ENCODE measurements at regions not wholly inside any gene's neighbourhood (a gene's known extent, or its start where the extent isn't known, plus 50 kb on each side); places are given as distances from the start of the nearest gene placed in this dataset.

DNA sequence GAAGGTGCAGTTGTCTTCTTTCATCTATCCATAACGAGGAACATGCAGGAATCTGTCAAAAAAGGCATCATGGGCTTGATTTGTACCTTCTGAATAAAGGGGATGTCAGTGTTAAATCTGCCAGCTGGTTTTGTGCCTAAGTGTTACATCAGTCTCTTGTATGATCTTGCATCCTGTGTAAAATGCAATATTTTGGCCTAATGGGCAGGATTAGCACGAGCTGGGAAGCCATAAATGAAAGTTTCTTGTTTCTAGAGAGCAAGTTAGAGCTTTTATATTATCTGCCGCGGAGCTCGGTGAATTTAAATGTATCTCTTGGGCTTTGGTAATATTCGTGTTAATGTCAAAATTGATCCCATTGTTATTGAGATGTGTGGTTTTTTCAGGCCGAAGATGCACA, 526.1 kb upstream of the WWC1 start:
- DNase-seq: no peak

DNA sequence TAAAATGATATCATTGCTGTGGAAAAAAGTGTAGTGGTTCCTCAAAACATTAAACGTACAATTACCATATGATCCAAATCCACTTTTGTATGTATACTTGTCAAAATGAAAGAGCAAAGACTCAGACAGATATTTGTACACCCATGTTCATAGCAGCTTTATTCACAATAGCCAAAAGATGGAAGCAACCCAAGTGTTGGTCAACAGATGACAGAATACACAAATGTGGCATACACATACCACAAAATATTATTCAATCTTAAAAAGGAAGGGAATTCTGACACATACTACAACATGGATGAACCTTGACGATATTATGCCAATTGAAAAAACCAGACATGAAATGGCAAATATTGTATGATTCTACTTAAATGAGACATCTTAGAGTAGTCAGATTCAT, 524.5 kb upstream of the WWC1 start:
- DNase-seq: no peak

DNA sequence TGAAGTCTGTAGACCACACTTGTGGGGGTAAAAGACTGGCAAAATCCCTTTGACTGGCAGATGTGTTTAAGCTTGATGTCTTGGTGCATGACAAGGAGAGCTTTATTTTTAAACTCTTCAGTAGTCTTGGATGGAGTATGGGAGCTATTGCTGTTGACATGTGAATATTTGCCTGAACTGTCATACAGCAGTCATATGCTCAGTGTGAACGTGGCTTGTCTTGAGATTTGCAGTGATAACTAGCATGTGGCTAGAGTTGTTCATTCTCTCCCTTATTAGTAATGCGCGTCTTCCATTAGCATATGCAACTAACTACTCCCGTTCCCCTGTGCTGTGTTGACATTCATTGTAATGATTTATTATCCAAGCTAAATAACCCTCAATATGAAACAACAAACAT, 523.6 kb upstream of the WWC1 start:
- DNase-seq: no peak

DNA sequence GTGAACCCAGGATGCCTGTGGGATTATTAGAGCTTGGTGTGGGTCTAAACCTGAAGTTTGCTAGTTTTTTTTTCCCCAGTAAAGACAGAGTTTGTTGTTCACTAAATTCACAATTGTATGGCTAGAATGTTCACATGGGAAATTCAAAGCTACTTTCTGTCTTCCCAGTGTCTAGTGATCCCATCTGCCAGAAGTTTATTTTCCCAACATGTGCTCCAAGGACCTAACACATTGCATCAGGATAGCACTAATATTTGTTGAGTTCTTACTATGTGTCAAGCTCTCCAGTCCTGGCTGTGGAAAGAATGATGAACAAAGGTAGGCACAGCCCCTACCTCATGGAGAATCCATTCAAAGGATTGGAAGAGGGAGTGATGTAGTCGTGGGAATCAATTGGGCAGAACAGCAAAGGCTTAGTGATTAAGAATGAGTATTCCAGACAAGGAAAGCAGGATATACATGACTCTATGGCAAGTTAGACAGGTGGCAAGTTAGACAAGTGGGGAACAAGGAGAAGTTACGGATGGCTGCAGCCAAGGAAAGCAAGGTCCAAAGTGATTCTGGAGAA, 521.5 kb upstream of the WWC1 start:
- no peak for DNase-seq

DNA sequence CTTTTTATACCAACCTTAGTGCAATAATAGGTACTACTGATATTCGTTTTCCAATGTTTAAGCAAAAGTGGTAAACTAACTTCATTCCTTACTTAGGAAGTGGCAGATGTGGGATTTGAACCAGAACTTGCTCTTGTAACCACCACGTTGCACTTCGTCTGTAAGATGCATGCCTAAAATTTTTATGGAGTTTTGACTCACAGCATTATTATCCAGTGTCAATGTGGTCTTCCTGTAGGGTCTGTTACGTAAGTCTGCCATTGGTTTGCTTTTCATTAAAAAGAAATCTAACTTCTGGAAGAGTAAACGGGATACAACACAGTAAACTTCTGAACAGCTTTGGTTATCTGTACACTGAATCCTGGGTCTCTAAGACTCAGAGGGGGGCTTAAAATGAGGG, 521.0 kb upstream of the WWC1 start:
- no peak for DNase-seq

DNA sequence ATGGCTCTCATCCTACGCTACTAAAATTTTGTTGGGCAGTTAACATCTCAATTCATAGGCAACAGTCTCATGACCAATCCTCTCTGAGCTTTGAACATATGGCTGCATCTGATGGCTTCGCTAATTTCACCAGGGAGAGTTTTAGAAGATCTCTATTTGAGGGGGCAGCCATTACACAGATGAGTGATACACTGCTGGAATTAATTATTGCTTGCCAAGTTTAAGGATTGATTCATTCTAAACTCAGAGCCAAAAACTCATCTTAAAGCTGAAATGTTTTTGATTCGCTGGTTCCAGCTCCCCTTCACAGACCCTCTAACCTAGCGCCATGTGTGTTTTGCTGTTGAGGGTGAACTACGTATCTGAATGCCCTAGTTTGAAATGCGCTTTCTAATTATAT, 519.9 kb upstream of the WWC1 start:
- no peak for DNase-seq

DNA sequence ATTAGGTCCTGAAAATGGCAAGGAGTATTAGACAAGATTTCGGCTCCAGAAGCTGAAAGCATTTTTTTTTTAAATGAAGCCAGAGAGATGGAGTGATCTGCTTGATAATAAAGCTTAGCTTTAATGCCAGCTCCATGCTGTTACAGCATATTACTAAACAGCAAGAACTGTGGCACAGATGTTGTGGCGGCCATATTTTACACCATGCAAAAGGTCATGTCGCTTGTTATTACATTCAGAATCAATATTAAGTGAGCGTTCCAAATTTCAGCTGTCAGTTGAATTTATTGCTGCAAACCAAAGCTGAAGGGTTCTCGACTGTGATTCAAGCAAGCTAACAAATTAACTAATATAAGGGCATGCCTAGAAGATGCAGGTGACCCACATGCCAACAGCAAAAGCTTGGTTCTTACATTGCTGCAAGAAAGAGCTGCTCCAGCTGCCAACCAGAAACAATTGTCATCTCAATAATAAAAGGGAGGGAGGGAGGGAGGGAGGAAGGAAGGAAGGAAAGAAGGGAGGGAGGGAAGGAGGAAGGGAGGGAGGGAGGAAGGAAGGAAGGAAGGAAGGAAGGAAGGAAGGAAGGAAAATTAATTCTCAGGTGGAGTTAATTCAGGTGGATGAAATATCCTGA, 517.7 kb upstream of the WWC1 start:
- no peak for DNase-seq

DNA sequence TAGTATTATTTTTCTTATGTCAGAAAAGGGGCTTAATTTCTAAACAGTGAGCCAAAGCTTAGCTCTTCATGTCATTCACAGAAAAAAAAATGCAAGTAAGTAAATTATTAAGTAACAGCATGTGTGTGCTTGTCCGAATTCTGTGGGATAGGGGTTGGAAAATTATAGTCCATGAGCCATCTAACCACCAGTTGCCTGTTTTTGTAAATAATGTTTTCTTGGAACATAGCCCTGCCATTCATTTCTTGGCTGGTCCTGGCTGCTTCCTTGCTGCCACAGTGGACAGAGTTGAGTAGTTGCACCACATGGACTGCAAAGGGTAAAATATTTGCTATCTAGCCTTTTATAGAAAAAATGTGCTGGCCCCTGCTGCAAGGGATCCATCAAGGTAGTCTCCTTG, 513.7 kb upstream of the WWC1 start:
- DNase-seq: no peak

DNA sequence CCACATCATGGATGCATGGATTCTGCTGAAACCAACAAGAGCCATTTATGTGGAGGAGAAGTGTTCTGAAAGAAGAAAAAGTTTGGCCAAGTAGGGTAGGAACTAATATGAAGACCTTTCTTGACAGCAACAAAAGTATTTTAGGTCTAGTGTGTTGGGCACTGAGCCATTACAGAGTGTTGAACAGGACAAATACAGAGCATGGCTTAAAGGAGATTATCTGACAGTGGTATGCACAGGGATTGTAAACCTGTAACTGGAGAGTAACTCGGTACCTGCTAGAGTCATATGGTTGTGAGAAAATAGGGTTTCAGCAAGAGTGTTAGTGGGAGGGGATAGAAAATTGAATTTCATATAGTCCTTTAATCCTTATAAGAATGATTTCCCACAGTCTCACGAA, 513.2 kb upstream of the WWC1 start:
- DNase-seq: no peak

DNA sequence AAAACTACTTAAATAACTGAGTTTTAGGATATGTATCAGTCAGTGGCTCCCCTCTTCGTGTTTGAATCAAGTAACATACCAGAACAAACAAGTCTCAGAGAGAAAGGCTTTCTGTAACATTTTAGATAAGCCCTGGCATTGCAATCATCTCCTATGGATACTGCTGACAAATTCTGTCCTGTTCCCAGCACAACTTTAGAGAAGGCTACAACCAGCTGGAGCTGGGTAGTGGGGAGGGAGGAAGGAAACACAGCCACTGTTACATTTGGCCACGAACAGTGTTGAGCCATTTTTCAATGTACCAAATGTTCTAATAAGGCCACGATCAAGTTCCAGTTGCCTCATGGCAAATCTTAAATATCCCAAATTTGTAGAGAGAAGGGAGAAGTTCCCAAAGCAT, 511.8 kb upstream of the WWC1 start:
- no peak for DNase-seq

DNA sequence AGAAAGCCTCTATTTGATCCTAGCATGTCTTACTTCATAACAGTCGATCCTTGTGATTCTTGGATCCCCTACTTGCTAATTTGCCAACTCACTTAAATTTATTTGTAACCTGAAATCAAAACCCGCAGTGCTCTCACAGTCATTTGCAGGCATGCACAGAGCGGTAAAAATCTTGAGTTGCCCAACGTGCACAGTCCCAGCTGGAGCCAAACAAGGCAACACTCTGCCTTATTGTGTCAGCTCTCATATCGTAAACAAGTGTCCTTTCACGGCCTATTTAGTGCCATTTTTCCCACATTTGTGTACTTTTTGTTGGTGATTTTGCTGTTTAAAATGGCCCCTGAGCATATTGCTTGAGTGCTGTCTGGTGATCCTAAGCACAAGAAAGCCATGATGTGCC, 511.3 kb upstream of the WWC1 start:
- no peak for DNase-seq

DNA sequence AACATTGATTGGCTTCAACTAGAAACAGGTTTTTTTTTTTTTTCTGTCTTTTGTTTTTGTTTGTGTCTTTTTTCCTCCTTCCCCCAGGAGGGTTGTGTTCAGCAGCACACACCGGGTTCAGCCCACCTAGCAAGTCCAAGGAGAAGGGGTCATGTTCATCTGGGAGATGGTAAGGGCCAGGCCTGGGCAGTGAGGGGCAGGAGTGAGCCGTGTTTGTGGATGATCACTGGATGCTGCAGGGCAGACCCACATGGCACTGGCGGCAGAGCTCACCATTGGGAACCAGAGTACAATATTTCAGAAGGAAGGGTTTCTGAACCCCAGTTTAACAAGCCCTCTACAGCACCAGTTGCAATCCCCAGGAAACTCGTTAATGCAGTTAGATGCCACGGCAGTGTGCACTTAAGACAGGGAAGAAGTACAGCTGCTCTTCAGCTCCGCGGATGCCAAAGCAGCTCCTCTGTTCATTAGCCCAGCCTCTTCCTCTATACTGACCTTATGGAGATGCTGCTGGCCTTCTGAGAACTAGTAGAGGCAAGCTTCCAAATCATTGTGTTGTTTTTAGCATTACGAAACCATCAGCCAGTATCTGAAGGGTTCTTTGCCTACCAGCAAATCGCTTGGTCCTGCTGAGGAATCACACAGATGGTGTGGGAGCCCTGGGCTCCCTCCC, 508.2 kb upstream of the WWC1 start:
- DNase-seq: no peak

DNA sequence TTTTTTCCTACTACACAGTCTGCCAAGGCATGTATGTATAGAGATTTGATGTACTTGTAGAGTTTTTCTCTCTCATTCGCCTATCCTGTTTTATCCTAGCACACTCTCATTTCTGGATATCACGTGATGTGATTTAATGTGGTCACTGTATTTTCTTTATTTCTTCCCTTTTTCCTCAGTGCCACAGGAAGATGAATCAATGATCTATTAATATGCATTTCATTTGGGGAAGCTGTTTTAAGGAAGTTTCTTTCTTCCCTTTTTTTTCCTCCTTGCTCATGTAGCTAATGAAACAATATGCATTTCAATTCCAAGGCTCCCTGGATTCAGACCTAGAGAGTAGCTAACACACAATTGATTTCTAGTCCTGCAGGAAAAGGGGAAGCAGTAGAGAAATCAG, 506.3 kb upstream of the WWC1 start:
- DNase-seq: no peak

DNA sequence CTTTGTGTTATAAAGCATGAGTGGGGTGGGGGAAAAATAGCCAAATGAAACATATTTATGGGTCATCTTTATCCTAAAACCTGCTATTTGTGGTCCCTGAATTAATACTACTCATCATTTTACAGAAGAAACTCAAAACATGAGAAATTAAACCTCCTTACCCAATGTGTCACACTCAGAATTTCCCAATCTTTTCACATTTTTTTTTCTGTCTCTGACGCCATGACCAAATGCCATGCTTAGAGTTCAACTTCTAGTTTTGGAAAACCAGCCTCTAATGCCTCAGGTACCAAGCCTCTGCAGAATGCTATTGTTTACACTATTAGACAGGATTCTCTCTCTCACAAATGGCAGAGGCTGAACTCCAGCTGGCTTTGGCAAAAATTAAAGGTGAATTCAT, 505.5 kb upstream of the WWC1 start:
- no peak for DNase-seq

DNA sequence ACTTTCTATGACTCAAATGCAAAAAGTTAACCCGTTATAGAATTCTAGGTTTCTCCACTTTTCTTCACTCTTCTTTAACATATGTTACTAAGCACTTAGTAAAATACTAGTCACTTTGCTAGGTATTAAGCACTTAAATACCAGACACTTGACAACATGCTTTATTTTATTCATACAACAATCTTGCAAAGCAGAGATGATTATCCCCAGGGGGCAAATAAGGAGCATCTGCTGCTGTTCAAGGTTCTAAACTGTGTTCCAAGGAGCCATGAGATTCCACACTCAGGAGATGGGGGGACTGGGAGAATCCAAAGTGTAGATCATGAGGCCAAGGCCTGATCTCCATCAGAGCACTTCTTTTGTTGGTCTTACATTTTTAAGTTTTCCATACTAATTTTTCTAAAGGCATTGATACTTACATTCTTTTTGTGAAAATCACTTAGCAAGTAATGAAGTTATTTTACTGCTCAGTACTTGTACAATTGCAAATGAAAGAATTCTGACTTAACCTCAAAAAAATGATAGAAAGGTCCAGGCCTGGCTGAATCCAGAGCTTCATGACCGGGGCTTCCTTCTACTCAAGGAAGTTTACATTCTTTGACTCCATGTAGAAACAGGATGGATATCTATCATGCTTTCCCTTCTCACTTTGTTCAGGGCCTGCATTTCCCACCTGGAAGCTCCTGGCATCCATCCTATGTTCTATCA, 504.4 kb upstream of the WWC1 start:
- no peak for DNase-seq

DNA sequence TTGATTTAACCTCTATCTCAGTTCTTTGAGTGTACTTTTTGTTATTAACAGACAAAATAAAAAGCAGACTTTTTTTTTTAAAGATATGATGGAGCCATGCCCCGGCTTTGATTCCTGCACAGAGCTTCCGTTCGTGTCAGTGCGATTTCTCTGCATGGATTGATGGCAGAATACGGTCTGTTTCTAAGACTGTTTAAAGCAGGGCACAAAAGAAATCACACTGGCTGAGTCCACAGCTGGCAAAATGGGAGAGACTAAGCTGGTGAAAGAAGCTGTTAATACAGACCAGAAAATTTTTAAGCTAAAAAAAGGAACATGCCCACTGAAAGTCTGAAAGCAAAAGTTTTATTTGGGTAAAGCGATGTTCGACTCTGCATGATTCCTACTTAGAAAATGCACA, 501.4 kb upstream of the WWC1 start:
- no peak for DNase-seq

DNA sequence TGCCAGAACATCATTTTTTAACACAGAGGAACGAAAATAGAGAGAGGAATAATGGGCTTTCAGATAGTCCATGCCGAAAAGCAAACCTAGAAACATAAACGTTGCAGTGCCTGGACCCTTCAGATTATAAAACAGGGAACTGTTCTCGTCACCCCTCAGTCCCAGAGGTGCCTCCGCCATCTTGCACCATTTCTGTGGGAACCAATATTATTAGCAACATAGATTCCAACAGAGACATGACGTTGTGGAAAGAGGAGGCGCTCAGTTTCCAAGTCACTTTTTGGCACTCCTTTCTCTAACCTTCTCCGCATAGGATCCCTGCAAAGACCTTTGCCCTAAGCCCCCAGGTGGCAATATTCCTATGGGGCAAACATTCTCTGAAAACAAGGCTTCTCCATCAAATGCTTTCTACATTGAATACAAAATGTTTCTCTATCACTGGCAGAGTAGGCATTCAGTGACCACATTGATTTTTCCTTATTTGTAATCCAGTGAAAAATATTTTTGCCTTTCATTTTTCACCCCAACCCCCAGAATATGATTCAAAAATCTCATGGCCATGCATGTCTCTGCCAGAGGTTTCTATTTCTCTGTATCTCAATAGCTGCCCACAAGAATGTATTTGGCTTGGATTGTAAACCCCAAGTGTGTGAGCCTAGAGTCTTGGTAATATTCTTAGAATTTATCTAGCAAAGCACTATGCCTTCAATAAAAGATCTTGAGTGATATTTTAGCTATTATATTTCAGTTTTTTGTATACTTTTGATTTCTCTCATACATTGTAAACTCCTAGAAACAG, 500.8 kb upstream of the WWC1 start:
- DNase-seq: no peak

DNA sequence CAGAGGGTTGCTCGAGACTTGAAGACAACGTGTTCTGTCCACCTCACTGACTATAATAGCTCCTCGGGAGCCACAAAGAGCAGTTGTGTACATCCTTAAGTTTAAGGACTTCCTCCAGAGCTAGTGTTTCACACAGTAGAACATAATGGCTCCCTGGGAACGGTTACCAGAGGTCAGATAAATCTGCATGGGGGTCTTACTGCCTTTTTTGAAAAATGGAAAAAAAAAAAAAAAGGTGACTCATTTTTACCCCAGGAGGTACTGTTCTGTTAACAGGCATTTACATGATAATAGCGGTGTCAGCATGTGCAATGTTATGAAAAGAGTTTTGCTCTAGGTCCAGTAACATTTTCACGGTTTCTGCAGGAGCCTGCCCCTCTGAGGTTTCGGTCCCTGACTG, 498.9 kb upstream of the WWC1 start:
- no peak for DNase-seq

DNA sequence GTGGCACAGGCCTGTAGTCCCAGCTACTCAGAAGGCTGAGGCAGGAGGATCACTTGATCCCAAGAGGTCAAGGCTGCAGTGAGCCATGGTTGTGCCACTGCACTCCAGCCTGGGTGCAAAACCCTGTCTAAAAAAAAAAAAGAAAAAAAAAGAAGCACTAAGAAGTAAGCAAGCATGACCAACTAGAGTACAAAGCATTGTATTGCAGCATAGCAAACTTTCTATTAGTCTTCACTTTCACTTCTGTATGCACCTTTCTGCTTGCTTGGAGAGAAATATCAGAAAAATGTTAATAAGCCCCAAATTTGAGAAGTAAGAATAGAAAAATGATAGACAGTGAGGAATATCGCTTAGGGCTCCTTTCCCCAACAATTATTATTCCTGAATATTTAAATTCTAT, 497.7 kb upstream of the WWC1 start:
- no peak for DNase-seq

DNA sequence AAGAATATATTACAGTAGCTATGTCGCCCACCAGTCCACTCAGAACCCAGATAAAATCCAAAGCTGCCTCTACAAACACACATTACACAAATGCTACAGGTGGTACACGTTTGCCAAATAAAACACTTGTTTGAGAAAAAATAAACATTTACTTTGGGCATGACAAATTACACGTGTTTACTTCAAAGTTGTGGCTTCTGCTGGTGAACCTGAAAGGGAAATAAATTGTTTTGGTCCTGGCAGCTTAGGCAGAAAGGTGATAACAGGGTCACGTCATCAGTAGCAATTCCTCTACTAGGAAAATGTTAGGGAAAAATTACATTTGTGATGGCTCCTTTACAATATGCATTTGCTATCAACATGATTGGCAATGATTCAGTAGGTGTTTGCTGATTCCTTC, 497.3 kb upstream of the WWC1 start:
- DNase-seq: no peak

DNA sequence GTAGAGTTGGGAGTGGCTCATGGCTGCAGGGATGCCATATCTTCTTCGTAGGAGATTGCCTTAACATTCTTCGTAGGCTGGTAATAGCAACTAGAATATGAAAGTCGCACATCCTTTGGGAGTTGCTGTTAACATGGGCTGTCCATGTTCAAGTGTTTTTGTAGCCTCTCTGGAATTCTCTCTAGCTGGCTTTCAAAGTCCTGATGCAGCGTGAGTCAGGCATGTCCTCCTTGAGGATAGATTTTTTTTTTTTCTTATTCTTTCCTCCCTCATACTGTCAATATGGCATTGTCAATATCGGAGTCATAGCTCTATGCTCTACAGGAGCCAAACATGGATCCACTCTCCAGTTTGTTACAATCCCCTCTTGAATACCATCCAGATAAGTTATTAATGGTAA, 494.8 kb upstream of the WWC1 start:
- no peak for DNase-seq

DNA sequence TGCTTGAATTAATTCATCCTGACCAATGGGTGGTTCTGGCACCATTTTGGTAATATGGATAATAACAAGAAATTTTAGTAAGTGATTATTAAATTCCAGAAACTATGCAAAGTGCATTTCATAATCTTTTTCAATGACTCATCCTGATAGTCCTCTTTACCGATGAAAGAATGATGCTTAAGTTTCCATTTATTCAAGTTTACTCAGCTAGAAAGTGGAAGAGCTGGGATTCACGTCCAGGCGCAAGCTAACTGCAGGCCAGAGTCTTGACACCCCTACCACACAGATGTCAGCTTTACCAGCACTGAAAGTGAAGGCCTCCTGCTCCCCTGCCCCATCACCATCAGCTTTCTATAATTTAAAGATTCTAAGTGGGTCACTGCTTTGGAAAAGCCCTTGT, 493.5 kb upstream of the WWC1 start:
- no peak for DNase-seq

DNA sequence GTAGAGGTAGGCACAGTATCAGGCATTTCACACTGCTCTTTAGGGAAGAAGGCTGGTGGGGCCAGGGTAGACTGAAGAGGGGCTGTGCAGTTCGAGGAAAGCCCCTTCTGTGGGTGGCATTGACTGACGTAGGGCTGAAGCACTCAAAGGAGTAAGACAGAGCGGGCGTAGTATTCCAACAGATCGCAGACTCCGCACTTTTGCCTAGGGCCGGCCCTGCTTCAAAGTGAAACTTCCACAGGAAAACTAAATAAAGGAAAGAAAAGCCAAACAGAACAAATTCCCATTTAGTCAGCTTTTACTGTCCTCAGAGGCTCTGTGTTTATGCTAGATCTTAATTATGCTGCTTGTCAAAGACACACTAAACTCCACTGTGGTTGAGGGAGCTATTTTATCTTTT, 493.0 kb upstream of the WWC1 start:
- no peak for DNase-seq

DNA sequence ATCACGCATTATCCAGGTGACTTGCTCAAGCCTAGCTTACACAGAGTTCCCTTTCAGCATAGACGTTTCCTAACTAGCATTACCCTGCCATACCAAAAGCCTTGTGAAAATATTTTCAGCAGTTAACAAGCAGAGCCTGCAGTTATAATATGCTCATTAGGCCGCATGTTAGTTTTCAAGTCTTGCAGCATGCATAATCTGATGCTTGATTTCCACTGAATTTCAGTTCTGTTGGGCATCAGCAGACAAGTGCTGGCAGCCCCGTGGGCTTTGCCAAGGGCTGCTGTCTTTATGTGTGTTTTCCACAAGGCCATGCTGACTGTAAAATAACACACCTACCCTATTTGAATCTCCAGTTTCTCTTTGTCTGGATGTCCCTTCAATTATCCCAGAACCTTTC, 491.0 kb upstream of the WWC1 start:
- DNase-seq: no peak

Measured in NCI-H526 (cell line).